ENCODE measurements at regions not wholly inside any gene's neighbourhood (a gene's known extent, or its start where the extent isn't known, plus 50 kb on each side); places are given as distances from the start of the nearest gene placed in this dataset.

DNA sequence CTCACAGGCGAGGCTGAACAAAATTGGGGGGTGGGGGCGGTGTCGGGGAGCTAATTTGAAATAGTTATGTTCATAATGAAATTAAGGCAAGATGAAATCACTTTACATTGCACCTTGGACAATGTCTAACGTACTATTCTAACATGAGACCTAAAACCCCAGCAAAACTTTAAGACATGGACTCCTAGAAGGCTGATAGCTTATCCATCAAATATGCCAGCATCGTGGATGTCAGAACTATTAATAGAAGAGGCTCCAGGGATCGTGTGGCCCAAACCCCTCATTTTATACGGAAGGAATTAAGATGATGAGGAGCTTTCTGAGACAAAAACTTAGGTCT lies 279.6 kb downstream of the SOX9 start:
- Mint-ChIP-seq H3K4me3 (no peak overlapping the region), H3K27me3 (ENCODE audit: insufficient read depth, low read depth, poor library complexity) (peaks cover 3% of the 10 kb centered on the region), H3K9me3 (no peaks in the 10 kb centered on the region), H3K4me1 (no peaks in the 10 kb centered on the region), H3K36me3 (ENCODE audit: low read depth) (no peaks in the 10 kb centered on the region), H3K27ac (no peak overlapping the region)
- no peak overlapping the region for H3K4me3 ChIP-seq
- DNase-seq (ENCODE audit: low spot score) (no peak), ATAC-seq (no peak)
- H3F3A ChIP-seq (replicated peaks; ENCODE audit: low read depth) = no peaks in the 10 kb centered on the region
- H2AFZ ChIP-seq = no peak overlapping the region
- H3K4me2 ChIP-seq = no peak overlapping the region
- H4K20me1 ChIP-seq (replicated peaks; ENCODE audit: insufficient read depth) = no peaks in the 10 kb centered on the region
- no peaks in the 10 kb centered on the region for H3K4me1 ChIP-seq (ENCODE audit: insufficient read depth)
- H3K9me2 ChIP-seq (ENCODE audit: insufficient read depth) = no peaks in the 10 kb centered on the region
- H3K27me3 ChIP-seq (ENCODE audit: insufficient read depth) = no peaks in the 10 kb centered on the region
- no peaks in the 10 kb centered on the region for H3K79me2 ChIP-seq (replicated peaks; ENCODE audit: insufficient read depth)
- TF ChIP-seq, protein P1, sequence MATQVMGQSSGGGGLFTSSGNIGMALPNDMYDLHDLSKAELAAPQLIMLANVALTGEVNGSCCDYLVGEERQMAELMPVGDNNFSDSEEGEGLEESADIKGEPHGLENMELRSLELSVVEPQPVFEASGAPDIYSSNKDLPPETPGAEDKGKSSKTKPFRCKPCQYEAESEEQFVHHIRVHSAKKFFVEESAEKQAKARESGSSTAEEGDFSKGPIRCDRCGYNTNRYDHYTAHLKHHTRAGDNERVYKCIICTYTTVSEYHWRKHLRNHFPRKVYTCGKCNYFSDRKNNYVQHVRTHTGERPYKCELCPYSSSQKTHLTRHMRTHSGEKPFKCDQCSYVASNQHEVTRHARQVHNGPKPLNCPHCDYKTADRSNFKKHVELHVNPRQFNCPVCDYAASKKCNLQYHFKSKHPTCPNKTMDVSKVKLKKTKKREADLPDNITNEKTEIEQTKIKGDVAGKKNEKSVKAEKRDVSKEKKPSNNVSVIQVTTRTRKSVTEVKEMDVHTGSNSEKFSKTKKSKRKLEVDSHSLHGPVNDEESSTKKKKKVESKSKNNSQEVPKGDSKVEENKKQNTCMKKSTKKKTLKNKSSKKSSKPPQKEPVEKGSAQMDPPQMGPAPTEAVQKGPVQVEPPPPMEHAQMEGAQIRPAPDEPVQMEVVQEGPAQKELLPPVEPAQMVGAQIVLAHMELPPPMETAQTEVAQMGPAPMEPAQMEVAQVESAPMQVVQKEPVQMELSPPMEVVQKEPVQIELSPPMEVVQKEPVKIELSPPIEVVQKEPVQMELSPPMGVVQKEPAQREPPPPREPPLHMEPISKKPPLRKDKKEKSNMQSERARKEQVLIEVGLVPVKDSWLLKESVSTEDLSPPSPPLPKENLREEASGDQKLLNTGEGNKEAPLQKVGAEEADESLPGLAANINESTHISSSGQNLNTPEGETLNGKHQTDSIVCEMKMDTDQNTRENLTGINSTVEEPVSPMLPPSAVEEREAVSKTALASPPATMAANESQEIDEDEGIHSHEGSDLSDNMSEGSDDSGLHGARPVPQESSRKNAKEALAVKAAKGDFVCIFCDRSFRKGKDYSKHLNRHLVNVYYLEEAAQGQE (IDR thresholded peaks at IDR 0.05; ENCODE audit: unreplicated experiment) = no peak
- no peak for TF ChIP-seq NANOG (IDR thresholded peaks at IDR 0.05; ENCODE audit: borderline replicate concordance)
- no peak for TF ChIP-seq STAT1 (IDR thresholded peaks at IDR 0.05; ENCODE audit: unreplicated experiment)
- TF ChIP-seq JUNB (IDR thresholded peaks at IDR 0.05; ENCODE audit: unreplicated experiment) = no peak
- TF ChIP-seq, protein P2, sequence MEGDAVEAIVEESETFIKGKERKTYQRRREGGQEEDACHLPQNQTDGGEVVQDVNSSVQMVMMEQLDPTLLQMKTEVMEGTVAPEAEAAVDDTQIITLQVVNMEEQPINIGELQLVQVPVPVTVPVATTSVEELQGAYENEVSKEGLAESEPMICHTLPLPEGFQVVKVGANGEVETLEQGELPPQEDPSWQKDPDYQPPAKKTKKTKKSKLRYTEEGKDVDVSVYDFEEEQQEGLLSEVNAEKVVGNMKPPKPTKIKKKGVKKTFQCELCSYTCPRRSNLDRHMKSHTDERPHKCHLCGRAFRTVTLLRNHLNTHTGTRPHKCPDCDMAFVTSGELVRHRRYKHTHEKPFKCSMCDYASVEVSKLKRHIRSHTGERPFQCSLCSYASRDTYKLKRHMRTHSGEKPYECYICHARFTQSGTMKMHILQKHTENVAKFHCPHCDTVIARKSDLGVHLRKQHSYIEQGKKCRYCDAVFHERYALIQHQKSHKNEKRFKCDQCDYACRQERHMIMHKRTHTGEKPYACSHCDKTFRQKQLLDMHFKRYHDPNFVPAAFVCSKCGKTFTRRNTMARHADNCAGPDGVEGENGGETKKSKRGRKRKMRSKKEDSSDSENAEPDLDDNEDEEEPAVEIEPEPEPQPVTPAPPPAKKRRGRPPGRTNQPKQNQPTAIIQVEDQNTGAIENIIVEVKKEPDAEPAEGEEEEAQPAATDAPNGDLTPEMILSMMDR (conservative IDR thresholded peaks at IDR 0.05; ENCODE audit: low read depth in 2 of 2) = no peak
- TF ChIP-seq ZNF114 (CRISPR knock-in tag; IDR thresholded peaks at IDR 0.05) = no peak
- no peaks in the 10 kb centered on the region for H3K36me3 ChIP-seq (ENCODE audit: insufficient read depth)
- no peak overlapping the region for H3K27ac ChIP-seq (ENCODE audit: low read depth)

DNA sequence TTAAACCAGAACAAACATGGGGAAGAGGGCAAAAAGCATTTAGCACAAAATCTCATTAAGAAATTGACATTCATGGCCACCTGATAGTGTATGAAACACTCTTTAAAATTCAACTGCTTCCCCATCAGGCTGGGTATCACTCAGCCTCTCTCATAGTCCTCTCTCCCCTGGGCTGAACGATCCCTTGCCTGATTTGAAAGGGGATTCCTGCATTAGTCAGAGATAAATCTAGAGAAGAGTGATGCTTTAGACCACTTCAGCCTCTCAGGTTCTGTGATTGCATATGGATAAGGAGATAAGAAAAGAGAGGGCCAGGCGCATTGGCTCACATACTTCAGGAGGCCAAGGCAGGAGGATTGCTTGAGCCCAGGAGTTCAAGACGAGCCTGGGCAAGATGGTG lies 280.0 kb downstream of the SOX9 start:
- no peak overlapping the region for H3K4me3 ChIP-seq
- no peaks in the 10 kb centered on the region for H3K4me1 Mint-ChIP-seq
- ATAC-seq (no peak), DNase-seq (ENCODE audit: low spot score) (no peak)
- no peaks in the 10 kb centered on the region for H3K36me3 ChIP-seq (ENCODE audit: insufficient read depth)
- no peaks in the 10 kb centered on the region for H3F3A ChIP-seq (replicated peaks; ENCODE audit: low read depth)
- H3K36me3 Mint-ChIP-seq (ENCODE audit: low read depth) = no peaks in the 10 kb centered on the region
- TF ChIP-seq EZH2 (IDR thresholded peaks at IDR 0.05; ENCODE audit: low read depth, unreplicated experiment) (no peak), NANOG (IDR thresholded peaks at IDR 0.05; ENCODE audit: borderline replicate concordance) (no peak)
- H4K20me1 ChIP-seq (replicated peaks; ENCODE audit: insufficient read depth) = no peaks in the 10 kb centered on the region
- H3K27me3 Mint-ChIP-seq (ENCODE audit: insufficient read depth, low read depth, poor library complexity) = peaks cover 4% of the 10 kb centered on the region
- no peak overlapping the region for H3K27ac Mint-ChIP-seq
- no peaks in the 10 kb centered on the region for H3K79me2 ChIP-seq (replicated peaks; ENCODE audit: insufficient read depth)
- H3K27me3 ChIP-seq (ENCODE audit: insufficient read depth) = 0 out of 2 replicates have a peak, but pooled peaks cover 2% of the 10 kb centered on the region
- no peaks in the 10 kb centered on the region for H3K4me1 ChIP-seq (ENCODE audit: insufficient read depth)
- H3K9me3 Mint-ChIP-seq = no peaks in the 10 kb centered on the region
- 0 out of 2 replicates have a peak, but pooled peaks cover 2% of the 10 kb centered on the region for H3K9me2 ChIP-seq (ENCODE audit: insufficient read depth)
- no peak overlapping the region for H3K27ac ChIP-seq (ENCODE audit: low read depth)
- H3K4me2 ChIP-seq = no peak overlapping the region
- no peak overlapping the region for H3K4me3 Mint-ChIP-seq
- no peak overlapping the region for H2AFZ ChIP-seq

Data from GM23338 (cell line).